B cell (primary cell): ENCODE measurements at regions not wholly inside any gene's neighbourhood (a gene's known extent, or its start where the extent isn't known, plus 50 kb on each side); places are given as distances from the start of the nearest gene placed in this dataset.

ENCODE experiments used
- CTCF ChIP-seq: fragments of 200-600 bp; IDR thresholded peaks from one replicate; pipeline ENCODE4 v1.8.0; 2022; ENCODE audit warnings: antibody characterized with exemption, mild to moderate bottlenecking
- EZH2 ChIP-seq: IDR thresholded peaks from 2 replicates; pipeline ENCODE4 v1.6.1; 2012; ENCODE audit warnings: borderline replicate concordance, low read depth, mild to moderate bottlenecking, moderate library complexity, low read length; ENCODE audit not compliant: insufficient read depth, poor library complexity, severe bottlenecking

- TF ChIP-seq CTCF (no peak), EZH2 (no peak)
These were observed 373.0 kb downstream of the PLPP3 start for GRCh38 chr1:56206391-56206790.
